OCI-LY3 (cell line): ENCODE measurements at regions not wholly inside any gene's neighbourhood (a gene's known extent, or its start where the extent isn't known, plus 50 kb on each side); places are given as distances from the start of the nearest gene placed in this dataset.

ENCODE experiments used
- CTCF ChIP-seq: fragments of 200-600, 300-600 bp; sonication (generic); IDR thresholded peaks from 2 replicates; pipeline ENCODE4 v1.5.1; 2014; ENCODE audit warnings: antibody characterized with exemption, low read length, low read depth
- EZH2phosphoT487 ChIP-seq: fragments of 200-600 bp; shearing (Covaris generic); IDR thresholded peaks from 2 replicates; pipeline ENCODE4 v1.6.1; 2018; ENCODE audit warnings: antibody characterized with exemption, mixed run types, low read depth

GRCh38 chr7:66467887-66468286 is 160.8 kb upstream of the KCTD7 start:
- TF ChIP-seq CTCF (no peak), EZH2phosphoT487 (no peak)
